GM12878 (cell line): ENCODE measurements at regions not wholly inside any gene's neighbourhood (a gene's known extent, or its start where the extent isn't known, plus 50 kb on each side); places are given as distances from the start of the nearest gene placed in this dataset.

Experiments used
- BCL11A ChIP-seq: IDR thresholded peaks from 2 replicates; pipeline ENCODE4 v1.6.1; 2011; ENCODE audit warnings: low read depth, low read length
- CBX5 ChIP-seq: sonication (generic); IDR thresholded peaks from 2 replicates; pipeline ENCODE4 v1.6.1; 2016; ENCODE audit warnings: low read depth, moderate library complexity, mild to moderate bottlenecking, inconsistent platforms
- CTCF ChIP-seq, 3 experiments: IDR thresholded peaks in 2 of 3; conservative IDR thresholded peaks in 1 of 3; 2 replicates each; pipeline ENCODE4 v1.5.1; 2011; ENCODE audit warnings: low read depth in 3 of 3, low read length in 3 of 3, mild to moderate bottlenecking in 3 of 3, control low read depth in 2 of 3, moderate library complexity in 2 of 3, inconsistent platforms in 1 of 3, mixed read lengths in 1 of 3; ENCODE audit not compliant: control insufficient read depth in 2 of 3, insufficient read depth in 1 of 3; ENCODE audit errors: extremely low read depth in 1 of 3
- ETV6 ChIP-seq, 2 experiments: fragments of 450-650 bp in 1 of 2; IDR thresholded peaks in 1 of 2; conservative IDR thresholded peaks in 1 of 2; 2 replicates each; pipeline ENCODE4 v1.6.1; 2014; ENCODE audit warnings: antibody characterized with exemption in 1 of 2, borderline replicate concordance in 1 of 2, low read depth in 1 of 2, mild to moderate bottlenecking in 1 of 2, moderate library complexity in 1 of 2
- GABPA ChIP-seq: IDR thresholded peaks from 2 replicates; pipeline ENCODE4 v1.6.1; 2014; ENCODE audit warnings: antibody characterized with exemption, low read depth, mild to moderate bottlenecking, inconsistent platforms
- HCFC1 ChIP-seq: fragments of 150-350 bp; IDR thresholded peaks from 2 replicates; pipeline ENCODE4 v1.6.1; 2014; ENCODE audit warnings: low read length
- POLR2A ChIP-seq: IDR thresholded peaks from 2 replicates; pipeline ENCODE4 v1.6.1; 2011; ENCODE audit warnings: low read depth, mild to moderate bottlenecking, low read length
- POLR2AphosphoS5 ChIP-seq: IDR thresholded peaks from 2 replicates; pipeline ENCODE4 v1.6.1; 2011; ENCODE audit warnings: mild to moderate bottlenecking, low read length, inconsistent platforms
- SMAD5 ChIP-seq: IDR thresholded peaks from 2 replicates; pipeline ENCODE4 v1.6.1; 2016; ENCODE audit warnings: antibody characterized with exemption, low read depth

DNA sequence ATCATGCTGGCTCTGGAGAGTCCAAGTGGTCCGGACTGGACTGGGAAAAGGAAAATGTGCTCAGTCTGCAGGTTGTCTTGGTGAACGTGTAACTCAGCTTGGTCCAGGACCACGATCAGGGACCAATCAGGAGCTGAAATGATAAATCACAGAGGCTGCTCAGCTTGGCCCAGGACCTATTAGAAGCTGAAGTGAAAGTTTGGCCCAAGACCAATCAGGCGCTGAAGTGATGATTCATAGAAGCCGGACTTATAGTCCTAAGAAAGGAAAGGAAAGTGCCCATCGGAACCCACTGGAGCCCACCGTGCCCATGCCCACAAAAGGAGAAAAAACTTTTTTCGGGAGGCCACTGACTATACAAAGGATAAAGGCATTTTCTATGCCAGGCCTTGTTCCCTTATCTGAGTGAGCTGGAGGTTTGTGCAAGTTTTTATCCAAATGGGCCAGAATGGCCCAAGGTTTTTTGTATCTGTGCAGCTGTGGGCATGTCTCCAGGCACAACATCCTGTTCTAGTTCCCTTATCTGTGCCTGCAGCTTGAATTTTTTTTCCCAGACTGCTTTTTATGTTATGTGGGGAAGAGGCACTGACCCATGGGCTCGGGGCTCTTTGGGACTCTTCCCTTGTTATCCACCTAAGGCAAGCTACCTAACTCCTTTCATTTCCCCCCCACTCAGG lies 194.4 kb downstream of the FAM133A start:
- TF ChIP-seq POLR2AphosphoS5 (no peak), CTCF (IDR thresholded peaks at IDR 0.05 in 2 of 3, conservative IDR thresholded peaks at IDR 0.05 in 1 of 3; ENCODE audit: control insufficient read depth in 2 of 3, extremely low read depth in 1 of 3, insufficient read depth in 1 of 3, low read depth in 3 of 3, low read length in 3 of 3) (no peak), GABPA (no peak), POLR2A (no peak), CBX5 (no peak), ETV6 (conservative IDR thresholded peaks at IDR 0.05 in 1 of 2, IDR thresholded peaks at IDR 0.05 in 1 of 2; ENCODE audit: borderline replicate concordance in 1 of 2, low read depth in 1 of 2) (no peak), SMAD5 (no peak), BCL11A (no peak), HCFC1 (no peak)
